ENCODE measurements at regions not wholly inside any gene's neighbourhood (a gene's known extent, or its start where the extent isn't known, plus 50 kb on each side); places are given as distances from the start of the nearest gene placed in this dataset.
"Not testable (repeated sequence)": the region's sequence is repeated elsewhere in the genome, so short reads cannot be mapped to it uniquely, and the experiment has no call there.

DNA sequence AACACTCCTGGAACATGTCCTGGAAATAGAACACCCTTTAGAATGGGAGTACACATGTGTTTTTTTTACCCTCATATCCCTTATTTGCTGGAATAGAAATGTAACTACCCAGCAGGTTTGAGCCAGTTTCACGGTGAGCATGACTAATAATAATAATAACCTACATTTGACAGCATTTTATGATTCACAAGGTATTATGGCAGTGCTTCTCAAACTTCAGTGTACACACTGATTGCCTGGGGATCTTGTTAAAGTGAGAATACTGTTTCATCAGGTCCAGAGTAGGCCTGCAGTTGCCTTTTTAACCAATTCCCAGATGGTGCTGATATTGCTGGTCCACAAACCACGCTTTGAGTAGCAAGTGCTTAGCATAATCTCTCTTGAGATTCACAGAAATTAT lies 63.9 kb downstream of the NFKBIZ start:
- no peak overlapping the region for H3K27ac ChIP-seq
- no peaks in the 10 kb centered on the region for H3K36me3 ChIP-seq
- no peak overlapping the region for H3K4me3 ChIP-seq
- ATAC-seq (no peak), DNase-seq (no peak)
- WGBS (ENCODE audit: insufficient coverage, low coverage, low lambda C conversion rate, missing lambda C conversion rate) = 83% methylated on average over 2 of the region's 2 CpGs
- TF ChIP-seq POLR2A (IDR thresholded peaks at IDR 0.05) = no peak
- TF ChIP-seq, protein P1, sequence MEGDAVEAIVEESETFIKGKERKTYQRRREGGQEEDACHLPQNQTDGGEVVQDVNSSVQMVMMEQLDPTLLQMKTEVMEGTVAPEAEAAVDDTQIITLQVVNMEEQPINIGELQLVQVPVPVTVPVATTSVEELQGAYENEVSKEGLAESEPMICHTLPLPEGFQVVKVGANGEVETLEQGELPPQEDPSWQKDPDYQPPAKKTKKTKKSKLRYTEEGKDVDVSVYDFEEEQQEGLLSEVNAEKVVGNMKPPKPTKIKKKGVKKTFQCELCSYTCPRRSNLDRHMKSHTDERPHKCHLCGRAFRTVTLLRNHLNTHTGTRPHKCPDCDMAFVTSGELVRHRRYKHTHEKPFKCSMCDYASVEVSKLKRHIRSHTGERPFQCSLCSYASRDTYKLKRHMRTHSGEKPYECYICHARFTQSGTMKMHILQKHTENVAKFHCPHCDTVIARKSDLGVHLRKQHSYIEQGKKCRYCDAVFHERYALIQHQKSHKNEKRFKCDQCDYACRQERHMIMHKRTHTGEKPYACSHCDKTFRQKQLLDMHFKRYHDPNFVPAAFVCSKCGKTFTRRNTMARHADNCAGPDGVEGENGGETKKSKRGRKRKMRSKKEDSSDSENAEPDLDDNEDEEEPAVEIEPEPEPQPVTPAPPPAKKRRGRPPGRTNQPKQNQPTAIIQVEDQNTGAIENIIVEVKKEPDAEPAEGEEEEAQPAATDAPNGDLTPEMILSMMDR (IDR thresholded peaks at IDR 0.05) = no peak
- H3K9me3 ChIP-seq = no peaks in the 10 kb centered on the region
- intact Hi-C loops (cut with DNase I) = no loop called here
- no peaks in the 10 kb centered on the region for H3K4me1 ChIP-seq
- H3K27me3 ChIP-seq = no peaks in the 10 kb centered on the region

DNA sequence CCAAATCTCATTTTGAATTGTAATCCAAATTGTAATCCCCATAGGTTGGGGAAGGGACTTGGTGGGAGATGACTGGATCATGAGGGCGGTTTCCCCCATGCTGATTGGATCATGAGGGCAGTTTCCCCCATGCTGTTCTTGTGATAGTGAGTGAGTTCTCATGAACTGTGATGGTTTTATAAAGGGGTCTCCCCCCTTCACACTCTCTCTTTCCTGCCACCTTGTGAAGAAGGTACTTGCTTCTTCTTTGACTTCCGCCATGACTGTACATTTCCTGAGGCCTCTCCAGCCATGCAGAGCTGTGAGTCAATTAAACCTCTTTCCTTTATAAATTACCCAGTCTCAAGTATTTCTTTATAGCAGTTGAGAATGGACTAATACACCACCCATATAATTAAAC lies 68.4 kb downstream of the NFKBIZ start:
- H3K9me3 ChIP-seq; H3K4me3 ChIP-seq; DNase-seq; intact Hi-C loops (cut with DNase I); H3K36me3 ChIP-seq; ATAC-seq; H3K27me3 ChIP-seq; H3K27ac ChIP-seq; H3K4me1 ChIP-seq: not testable (repeated sequence)
- 100% methylated on average over 2 of the region's 2 CpGs for WGBS (ENCODE audit: insufficient coverage, low coverage, low lambda C conversion rate, missing lambda C conversion rate)

DNA sequence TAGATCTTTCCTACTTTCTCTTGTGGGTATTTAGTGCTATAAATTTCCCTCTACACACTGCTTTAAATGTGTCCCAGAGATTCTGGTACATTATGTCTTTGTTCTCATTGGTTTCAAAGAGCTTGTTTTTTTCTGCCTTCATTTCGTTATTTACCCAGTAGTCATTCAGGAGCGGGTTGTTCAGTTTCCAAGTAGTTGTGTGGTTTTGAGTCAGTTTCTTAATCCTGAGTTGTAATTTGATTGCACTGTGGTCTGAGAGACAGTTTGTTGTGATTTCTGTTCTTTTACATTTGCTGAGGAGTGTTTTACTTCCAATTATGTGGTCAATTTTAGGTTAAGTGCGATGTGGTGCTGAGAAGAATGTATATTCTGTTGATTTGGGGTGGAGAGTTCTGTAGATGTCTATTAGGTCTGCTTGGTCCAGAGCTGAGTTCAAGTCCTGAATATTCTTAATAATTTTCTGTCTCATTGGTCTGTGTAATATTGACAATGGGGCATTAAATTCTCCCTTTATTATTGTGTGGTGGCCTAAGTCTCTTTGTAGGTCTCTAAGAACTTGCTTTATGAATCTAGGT lies 72.9 kb downstream of the NFKBIZ start:
- DNase-seq; ATAC-seq; H3K36me3 ChIP-seq; H3K27me3 ChIP-seq; H3K27ac ChIP-seq; H3K4me3 ChIP-seq; intact Hi-C loops (cut with DNase I); H3K4me1 ChIP-seq; H3K9me3 ChIP-seq: not testable (repeated sequence)
- 67% methylated on average over 3 of the region's 3 CpGs for WGBS (ENCODE audit: insufficient coverage, low coverage, low lambda C conversion rate, missing lambda C conversion rate)

DNA sequence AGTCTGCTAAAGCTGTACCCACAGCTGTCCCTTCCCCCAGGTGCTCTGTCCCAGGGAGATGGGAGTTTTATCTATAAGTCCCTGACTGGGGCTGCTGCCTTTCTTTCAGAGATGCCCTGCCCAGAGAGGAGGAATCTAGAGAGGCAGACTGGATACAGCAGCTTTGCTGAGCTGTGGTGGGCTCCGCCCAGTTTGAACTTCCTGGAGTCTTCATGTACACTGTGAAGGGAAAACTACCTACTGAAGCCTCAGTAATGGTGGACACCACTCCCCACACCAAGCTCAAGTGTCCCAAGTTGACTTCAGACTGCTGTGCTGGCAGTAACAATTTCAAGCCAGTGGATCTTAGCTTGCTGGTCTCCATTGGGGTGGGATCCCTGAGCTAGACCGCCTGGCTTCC lies 75.3 kb downstream of the NFKBIZ start:
- DNase-seq; H3K9me3 ChIP-seq; H3K4me1 ChIP-seq; H3K4me3 ChIP-seq; ATAC-seq; H3K27ac ChIP-seq; H3K36me3 ChIP-seq; intact Hi-C loops (cut with DNase I); H3K27me3 ChIP-seq: not testable (repeated sequence)
- WGBS (ENCODE audit: insufficient coverage, low coverage, low lambda C conversion rate, missing lambda C conversion rate) = no CpG with 5 or more reads among the region's 2 CpGs

DNA sequence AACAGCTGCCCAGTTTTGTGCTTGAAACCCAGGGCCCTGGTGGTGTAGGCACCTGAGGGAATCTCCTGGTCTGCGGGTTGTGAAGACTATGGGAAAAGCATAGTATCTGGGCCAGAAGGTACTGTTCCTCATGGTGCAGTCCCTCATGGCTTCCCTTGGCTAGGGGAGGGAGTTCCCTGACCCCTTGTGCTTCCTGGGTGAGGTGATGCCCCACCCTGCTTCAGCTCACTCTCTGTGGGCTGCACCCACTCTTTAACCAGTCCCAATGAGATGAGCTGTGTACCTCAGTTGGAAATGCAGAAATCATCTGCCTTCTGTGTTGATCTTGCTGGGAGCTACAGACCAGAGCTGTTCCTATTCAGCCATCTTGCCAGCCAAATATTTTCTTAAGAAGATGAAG lies 75.8 kb downstream of the NFKBIZ start:
- H3K36me3 ChIP-seq; ATAC-seq; H3K4me3 ChIP-seq; H3K27me3 ChIP-seq; H3K9me3 ChIP-seq; intact Hi-C loops (cut with DNase I); H3K27ac ChIP-seq; DNase-seq; H3K4me1 ChIP-seq: not testable (repeated sequence)
- WGBS (ENCODE audit: insufficient coverage, low coverage, low lambda C conversion rate, missing lambda C conversion rate) = 100% methylated on average over 1 of the region's 1 CpG

DNA sequence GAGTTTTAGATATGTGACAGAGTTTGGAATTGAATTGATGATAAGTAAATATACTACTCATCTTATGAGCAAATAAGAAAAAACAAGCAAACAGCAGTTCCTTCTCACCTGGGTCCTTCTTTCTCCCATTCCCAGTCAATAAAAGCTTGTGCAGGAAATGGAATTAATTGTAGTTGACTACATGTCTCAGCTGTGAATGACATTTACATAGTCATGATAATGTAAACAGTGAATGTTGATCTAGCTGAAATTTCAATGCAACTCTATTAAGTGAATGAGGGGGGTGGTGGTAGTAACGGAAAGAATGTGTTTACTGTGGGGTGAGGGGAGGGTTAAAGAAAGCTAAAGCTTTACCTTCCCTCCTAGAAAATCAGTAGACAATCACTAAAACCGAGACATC lies 76.2 kb downstream of the NFKBIZ start:
- no peak for DNase-seq
- intact Hi-C loops (cut with DNase I) = no loop called here
- no peak overlapping the region for H3K27ac ChIP-seq
- no peaks in the 10 kb centered on the region for H3K4me1 ChIP-seq
- TF ChIP-seq POLR2A (IDR thresholded peaks at IDR 0.05) = no peak
- TF ChIP-seq, protein P1 (IDR thresholded peaks at IDR 0.05) = no peak
- 46% methylated on average over 2 of the region's 2 CpGs for WGBS (ENCODE audit: insufficient coverage, low coverage, low lambda C conversion rate, missing lambda C conversion rate)
- ATAC-seq = peak in 1 of 4 donors; percentile 35
- no peaks in the 10 kb centered on the region for H3K27me3 ChIP-seq
- H3K36me3 ChIP-seq = no peaks in the 10 kb centered on the region
- no peaks in the 10 kb centered on the region for H3K9me3 ChIP-seq
- H3K4me3 ChIP-seq = no peak overlapping the region

DNA sequence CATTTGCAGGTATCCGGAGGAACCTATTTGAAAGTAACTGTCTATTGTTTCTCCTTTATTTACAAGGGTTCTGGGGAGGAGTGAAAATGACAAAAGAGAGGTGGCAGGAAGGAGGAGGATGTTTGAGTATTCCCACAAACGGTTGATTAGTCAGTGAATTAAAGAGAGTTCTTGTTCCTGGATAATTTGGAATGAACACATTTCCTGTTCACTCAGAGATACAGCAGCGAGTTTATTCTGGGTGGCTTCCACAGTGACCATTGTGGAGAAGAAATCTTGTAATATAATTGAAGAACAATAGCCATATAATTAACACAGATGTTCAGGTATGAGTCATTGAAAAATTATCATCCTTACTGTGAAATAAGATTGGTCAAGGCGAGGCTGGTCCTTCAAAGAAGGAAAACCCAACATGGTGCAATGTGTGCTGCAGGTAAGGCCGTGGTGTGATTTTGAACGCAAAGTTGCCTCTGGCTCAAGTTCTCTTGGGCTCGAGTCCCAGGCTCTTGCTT lies 77.3 kb downstream of the NFKBIZ start:
- no peak overlapping the region for H3K4me3 ChIP-seq
- H3K27ac ChIP-seq = no peak overlapping the region
- 69% methylated on average over 7 of the region's 7 CpGs for WGBS (ENCODE audit: insufficient coverage, low coverage, low lambda C conversion rate, missing lambda C conversion rate)
- no peaks in the 10 kb centered on the region for H3K27me3 ChIP-seq
- no peaks in the 10 kb centered on the region for H3K4me1 ChIP-seq
- H3K36me3 ChIP-seq = no peaks in the 10 kb centered on the region
- H3K9me3 ChIP-seq = no peaks in the 10 kb centered on the region
- no peak for TF ChIP-seq POLR2A (IDR thresholded peaks at IDR 0.05)
- TF ChIP-seq, protein P1 (IDR thresholded peaks at IDR 0.05) = no peak
- DNase-seq = no peak
- no peak for ATAC-seq
- intact Hi-C loops (cut with DNase I) = no loop called here

All from right lobe of liver (tissue), 6 donors.